Esophagus muscularis mucosa (tissue), 4 donors: ENCODE measurements at regions not wholly inside any gene's neighbourhood (a gene's known extent, or its start where the extent isn't known, plus 50 kb on each side); places are given as distances from the start of the nearest gene placed in this dataset.
A peak's percentile ranks its signal among the peaks of the same experiment; 100 is the strongest.

Experiments used
- DNase-seq: peaks from one replicate; pipeline ENCODE4 v3.0.0-alpha.2; 2017; ENCODE audit errors: extremely low spot score
- H3K27ac ChIP-seq, 4 donors: fragments of 200-600 bp; sonication (generic); replicated peaks in 1 of 4; 1 replicate in 3 of 4; 2 replicates in 1 of 4; pipeline ENCODE4 v1.5.1; 2016 to 2019; ENCODE audit warnings: mild to moderate bottlenecking in 1 of 4
- H3K27me3 ChIP-seq, 4 donors: fragments of 200-600 bp; sonication (generic); one replicate each; pipeline versions ENCODE4 v1.5.1 to v1.6.0; 2016 to 2019
- H3K36me3 ChIP-seq, 4 donors: fragments of 200-600 bp; sonication (generic); one replicate each; pipeline ENCODE4 v1.5.1; 2016 to 2019
- H3K4me1 ChIP-seq, 4 donors: fragments of 200-600 bp; sonication (generic); one replicate each; pipeline ENCODE4 v1.5.1; 2016 to 2019
- H3K4me3 ChIP-seq, 4 donors: fragments of 200-600 bp; sonication (generic); 1 replicate in 2 of 4; 2 replicates in 2 of 4; pipeline ENCODE4 v1.5.1; 2016 to 2019; ENCODE audit warnings: mild to moderate bottlenecking in 4 of 4, moderate library complexity in 1 of 4
- H3K9me3 ChIP-seq, 4 donors: fragments of 200-600 bp; sonication (generic); 1 replicate in 3 of 4; 2 replicates in 1 of 4; pipeline ENCODE4 v1.5.1; 2016 to 2019
- EP300 ChIP-seq: sonication (generic); formaldehyde crosslinking; IDR thresholded peaks from one replicate; pipeline ENCODE4 v1.6.1; 2017; ENCODE audit warnings: antibody characterized with exemption
- POLR2A ChIP-seq: fragments of 450-650 bp; IDR thresholded peaks from one replicate; pipeline ENCODE4 v1.6.1; 2017; ENCODE audit warnings: antibody characterized with exemption, moderate library complexity, mild to moderate bottlenecking, low read depth
- POLR2AphosphoS5 ChIP-seq, 2 donors: sonication (generic); formaldehyde crosslinking; IDR thresholded peaks; one replicate each; pipeline ENCODE4 v1.6.1; 2017; ENCODE audit warnings: antibody characterized with exemption in 2 of 2
- WGBS: methylation state at CpG from one replicate; pipeline ENCODE4 v1.1.5; 2018; 5-methylcytosine and 5-hydroxymethylcytosine counted together
- intact Hi-C: fragments of 100-400 bp; cut with DNase I; formaldehyde crosslinking; loops from one replicate; pipeline ENCODE4 v1.15.1; 2023
- TF ChIP-seq, protein P1 (sequence below), 3 experiments: fragments of 200-600 bp in 2 of 3; fragments of 450-650 bp in 1 of 3; sonication (generic) in 2 of 3; IDR thresholded peaks; one replicate each; pipeline ENCODE4 v1.5.1; 2017 to 2019; ENCODE audit warnings: antibody characterized with exemption in 3 of 3, mild to moderate bottlenecking in 2 of 3, moderate library complexity in 1 of 3

DNA sequence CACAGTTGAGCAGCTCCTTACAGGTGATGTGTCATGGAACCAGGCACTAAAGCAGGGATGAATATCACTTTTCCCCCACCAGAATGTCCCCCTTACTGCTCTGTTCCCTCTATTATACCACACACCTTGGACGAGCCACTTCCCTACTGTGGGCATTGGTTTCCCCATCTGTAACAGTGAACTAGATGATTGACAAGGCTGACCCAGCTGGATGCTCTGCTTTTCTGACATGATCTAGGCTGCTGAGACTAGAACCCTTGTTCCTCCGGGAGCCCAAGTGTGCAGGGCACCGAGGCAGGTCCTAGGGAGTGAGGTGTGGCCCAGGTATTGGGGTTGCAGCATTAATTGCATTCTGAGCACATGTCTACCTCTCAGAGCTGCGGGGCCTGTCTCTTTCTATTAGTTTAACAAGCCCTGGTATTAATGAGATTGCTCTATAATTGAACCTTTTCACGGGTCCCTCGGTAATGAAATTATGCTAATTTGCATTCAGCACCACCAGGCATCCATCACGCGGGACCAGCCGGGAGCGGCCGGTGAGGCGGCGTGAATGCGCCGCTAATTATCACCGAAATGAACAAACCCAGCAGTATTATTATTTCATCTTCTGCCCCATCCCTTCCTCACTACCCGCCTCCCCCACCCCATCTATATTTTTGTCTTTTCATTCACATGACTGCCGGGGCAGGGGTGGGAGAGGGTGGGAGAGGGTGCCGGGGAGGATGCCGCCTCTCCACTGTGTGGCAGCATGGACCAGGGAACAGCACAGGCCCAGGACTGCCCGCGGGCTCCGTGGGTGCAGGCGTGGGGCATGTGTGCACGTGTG is 121.1 kb downstream of the CYLD start:
- Histone ChIP-seq H3K27me3 (no peaks in the 10 kb centered on the region), H3K9me3 (no peaks in the 10 kb centered on the region), H3K36me3 (no peaks in the 10 kb centered on the region), H3K4me3 (no peak overlapping the region), H3K27ac (no peak overlapping the region), H3K4me1 (no peaks in the 10 kb centered on the region)
- no peak for TF ChIP-seq POLR2AphosphoS5 (IDR thresholded peaks at IDR 0.05)
- intact Hi-C loops = no loop called here
- 80% methylated on average over 25 of the region's 25 CpGs for WGBS
- DNase-seq = peak; percentile 90

DNA sequence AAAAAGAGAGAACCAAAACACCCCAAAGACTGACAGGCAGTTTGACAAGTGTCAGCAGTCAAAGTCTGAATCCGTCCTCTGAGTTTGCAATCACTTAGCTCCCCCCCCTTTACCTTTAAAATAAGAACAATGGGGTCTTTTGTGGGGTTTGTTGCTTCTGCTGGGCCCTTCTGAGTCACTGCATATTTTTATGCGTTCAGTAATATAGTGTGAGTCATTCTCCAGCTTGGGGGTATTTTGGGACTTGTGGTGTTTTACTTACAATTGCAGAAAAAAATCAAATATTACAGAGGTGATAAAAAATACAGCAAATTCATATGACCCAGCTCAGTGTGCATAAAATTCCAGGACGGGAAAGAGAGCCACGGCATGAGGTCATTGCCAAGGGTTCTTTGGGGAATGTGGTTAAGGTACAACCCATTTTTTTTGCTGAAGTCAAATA is 120.1 kb downstream of the CYLD start:
- WGBS = 63% methylated on average over 4 of the region's 4 CpGs
- no peaks in the 10 kb centered on the region for H3K9me3 ChIP-seq
- no peaks in the 10 kb centered on the region for H3K27me3 ChIP-seq
- no peaks in the 10 kb centered on the region for H3K4me1 ChIP-seq
- DNase-seq = peak; percentile 53
- intact Hi-C loops = no loop called here
- no peak overlapping the region for H3K27ac ChIP-seq
- H3K4me3 ChIP-seq = no peak overlapping the region
- no peak for TF ChIP-seq POLR2A
- TF ChIP-seq, protein P1, sequence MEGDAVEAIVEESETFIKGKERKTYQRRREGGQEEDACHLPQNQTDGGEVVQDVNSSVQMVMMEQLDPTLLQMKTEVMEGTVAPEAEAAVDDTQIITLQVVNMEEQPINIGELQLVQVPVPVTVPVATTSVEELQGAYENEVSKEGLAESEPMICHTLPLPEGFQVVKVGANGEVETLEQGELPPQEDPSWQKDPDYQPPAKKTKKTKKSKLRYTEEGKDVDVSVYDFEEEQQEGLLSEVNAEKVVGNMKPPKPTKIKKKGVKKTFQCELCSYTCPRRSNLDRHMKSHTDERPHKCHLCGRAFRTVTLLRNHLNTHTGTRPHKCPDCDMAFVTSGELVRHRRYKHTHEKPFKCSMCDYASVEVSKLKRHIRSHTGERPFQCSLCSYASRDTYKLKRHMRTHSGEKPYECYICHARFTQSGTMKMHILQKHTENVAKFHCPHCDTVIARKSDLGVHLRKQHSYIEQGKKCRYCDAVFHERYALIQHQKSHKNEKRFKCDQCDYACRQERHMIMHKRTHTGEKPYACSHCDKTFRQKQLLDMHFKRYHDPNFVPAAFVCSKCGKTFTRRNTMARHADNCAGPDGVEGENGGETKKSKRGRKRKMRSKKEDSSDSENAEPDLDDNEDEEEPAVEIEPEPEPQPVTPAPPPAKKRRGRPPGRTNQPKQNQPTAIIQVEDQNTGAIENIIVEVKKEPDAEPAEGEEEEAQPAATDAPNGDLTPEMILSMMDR (IDR thresholded peaks at IDR 0.05) = no peak
- no peaks in the 10 kb centered on the region for H3K36me3 ChIP-seq

DNA sequence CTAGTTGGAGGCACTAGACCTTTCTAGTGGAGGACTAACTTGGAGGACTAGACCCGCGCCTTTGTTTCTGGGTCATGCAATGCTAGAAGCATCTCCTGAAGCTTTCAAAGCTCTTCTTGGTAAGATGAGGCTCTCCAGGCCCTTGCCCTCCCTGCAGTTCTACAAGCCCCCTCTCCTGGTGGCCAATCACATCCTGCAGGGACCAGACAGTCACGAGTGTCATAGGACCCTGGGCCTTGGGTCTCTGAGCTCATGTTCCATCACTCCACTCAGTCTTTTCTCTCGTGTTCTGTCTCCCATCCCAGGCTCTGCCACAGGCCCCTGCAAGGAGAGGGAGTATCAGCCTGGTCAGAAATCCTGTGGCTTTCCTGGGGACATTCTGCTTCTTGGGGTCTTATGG is 119.6 kb downstream of the CYLD start:
- WGBS = 82% methylated on average over 4 of the region's 4 CpGs
- H3K27me3 ChIP-seq = no peaks in the 10 kb centered on the region
- H3K9me3 ChIP-seq = peaks cover 0 to 5% (median 0%) of the 10 kb centered on the region in 4 donors
- no peak for TF ChIP-seq POLR2AphosphoS5 (IDR thresholded peaks at IDR 0.05)
- TF ChIP-seq, protein P1 (IDR thresholded peaks at IDR 0.05) = no peak
- TF ChIP-seq POLR2A = no peak
- no peak for TF ChIP-seq EP300
- H3K36me3 ChIP-seq = no peaks in the 10 kb centered on the region
- H3K27ac ChIP-seq = no peak overlapping the region
- no peaks in the 10 kb centered on the region for H3K4me1 ChIP-seq
- intact Hi-C loops = no loop called here
- DNase-seq = peak; percentile 68
- H3K4me3 ChIP-seq = no peak overlapping the region

DNA sequence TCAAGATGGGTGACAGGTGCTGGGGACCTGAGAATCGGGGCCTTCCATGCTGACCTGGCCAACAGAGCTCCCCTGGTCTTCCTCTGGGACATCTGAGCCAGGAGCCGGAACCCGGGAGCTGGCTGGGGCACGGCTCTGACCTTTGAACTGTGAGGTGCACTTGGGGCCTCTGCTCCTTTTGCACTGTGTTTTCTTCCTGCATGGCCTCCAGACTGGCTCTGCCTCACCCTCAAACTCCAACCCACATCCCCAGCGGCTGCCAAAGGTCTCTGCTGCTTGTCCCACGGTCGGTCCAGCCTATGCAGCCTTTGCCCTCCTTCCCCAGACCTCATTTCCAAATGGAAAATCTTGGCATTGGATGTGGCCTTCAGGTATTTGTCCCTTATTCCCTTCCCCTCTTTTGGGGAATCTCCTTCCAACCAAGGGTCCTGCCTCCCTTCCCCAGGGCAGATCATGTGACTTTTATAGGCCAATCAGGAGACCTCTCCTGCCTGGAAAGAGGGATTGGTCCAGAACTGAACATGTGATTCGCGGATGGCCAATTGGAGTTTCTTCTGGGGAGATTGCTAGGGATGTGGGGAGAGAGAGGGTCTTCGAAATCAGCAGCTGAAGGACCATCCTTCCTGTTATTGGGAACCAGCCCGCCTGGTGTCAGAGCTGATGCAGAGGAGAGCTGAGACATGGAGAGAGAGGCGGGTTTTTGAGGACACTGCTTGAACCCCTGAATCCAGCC is 117.9 kb downstream of the CYLD start:
- Histone ChIP-seq H3K9me3 (peaks cover 0 to 8% (median 0%) of the 10 kb centered on the region in 4 donors), H3K27ac (no peak overlapping the region), H3K4me3 (no peak overlapping the region), H3K27me3 (no peaks in the 10 kb centered on the region), H3K36me3 (no peaks in the 10 kb centered on the region), H3K4me1 (no peaks in the 10 kb centered on the region)
- DNase-seq = peak; percentile 84
- no peak for TF ChIP-seq POLR2A
- TF ChIP-seq, protein P1 (IDR thresholded peaks at IDR 0.05) = no peak
- TF ChIP-seq EP300 = no peak
- no peak for TF ChIP-seq POLR2AphosphoS5 (IDR thresholded peaks at IDR 0.05)
- intact Hi-C loops = no loop called here
- 91% methylated on average over 8 of the region's 12 CpGs for WGBS

DNA sequence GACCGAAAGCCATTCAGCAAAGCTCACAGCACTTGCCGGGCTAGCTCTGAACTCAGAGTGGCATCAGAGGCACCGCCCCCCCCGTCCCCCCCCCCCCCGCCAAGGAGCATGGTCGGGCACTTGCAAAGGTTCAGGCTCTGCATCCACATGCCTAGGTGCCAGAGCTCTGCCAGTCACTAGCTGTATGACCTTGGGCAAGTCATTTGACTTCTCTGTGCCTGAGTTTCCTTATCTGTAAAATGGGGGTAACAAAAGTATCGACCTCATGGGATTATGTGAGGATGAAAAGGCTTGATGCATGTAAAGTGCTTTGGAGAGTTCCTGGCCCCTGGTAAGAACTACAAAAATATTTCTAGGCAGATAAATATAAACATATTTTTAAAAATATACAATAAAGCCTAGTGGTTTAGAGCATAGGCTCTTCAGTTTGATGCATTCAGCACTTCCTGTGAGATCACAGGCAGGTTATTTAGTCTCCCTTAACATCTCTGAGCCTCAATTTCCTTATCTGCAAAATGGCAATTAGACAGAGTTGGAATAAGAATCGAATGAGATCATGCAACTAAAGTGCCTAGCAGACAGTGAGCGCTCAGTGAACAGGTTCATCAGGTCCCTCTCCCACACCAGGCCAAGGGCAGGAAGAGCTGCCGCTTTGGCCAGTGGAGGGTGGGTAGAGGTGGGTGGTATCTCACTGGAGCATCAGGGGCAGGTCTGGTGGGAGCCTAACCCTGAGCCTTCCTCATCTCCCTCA is 117.2 kb downstream of the CYLD start:
- Histone ChIP-seq H3K9me3 (peaks cover 0 to 8% (median 0%) of the 10 kb centered on the region in 4 donors), H3K4me3 (no peak overlapping the region), H3K27me3 (no peaks in the 10 kb centered on the region), H3K36me3 (no peaks in the 10 kb centered on the region), H3K27ac (no peak overlapping the region), H3K4me1 (no peaks in the 10 kb centered on the region)
- TF ChIP-seq POLR2A = no peak
- no peak for TF ChIP-seq EP300
- TF ChIP-seq, protein P1 (IDR thresholded peaks at IDR 0.05) = no peak
- no peak for TF ChIP-seq POLR2AphosphoS5 (IDR thresholded peaks at IDR 0.05)
- whole genome bisulfite sequencing = 96% methylated on average over 3 of the region's 10 CpGs
- DNase-seq = no peak
- intact Hi-C loops = no loop called here
